ENCODE measurements at regions not wholly inside any gene's neighbourhood (a gene's known extent, or its start where the extent isn't known, plus 50 kb on each side); places are given as distances from the start of the nearest gene placed in this dataset.

GRCh38 chr12:73390261-73390660, 1118.1 kb downstream of the TRHDE start:
- H3K27me3 ChIP-seq (ENCODE audit: control insufficient read depth in 4 of 4, insufficient read depth in 4 of 4, low read length in 3 of 4) = no peaks in the 10 kb centered on the region
- no peak overlapping the region for H3K4me3 ChIP-seq (ENCODE audit: low read depth in 1 of 3, low read length in 3 of 3)
- no peaks in the 10 kb centered on the region for H3K36me3 ChIP-seq (ENCODE audit: control insufficient read depth in 4 of 4, insufficient read depth in 3 of 4, low read depth in 1 of 4, low read length in 3 of 4)
- TF ChIP-seq TAF1 (conservative IDR thresholded peaks at IDR 0.05) (no peak), HNF4A (conservative IDR thresholded peaks at IDR 0.05) (peak; percentile 29 to 45), FOXA1 (IDR thresholded peaks at IDR 0.05) (no peak), EGR1 (IDR thresholded peaks at IDR 0.05; ENCODE audit: low read depth in 2 of 2) (no peak)
- no peak for DNase-seq (ENCODE audit: low spot score)
- no peak overlapping the region for H3K27ac ChIP-seq (ENCODE audit: low read depth in 1 of 2, low read length in 2 of 2)
- WGBS = 41% methylated on average over 2 of the region's 2 CpGs
- H3K9ac ChIP-seq (ENCODE audit: low read depth in 1 of 2, low read length in 2 of 2) = no peak overlapping the region
- peaks cover 0 to 2% (median 0%) of the 10 kb centered on the region in 4 donors for H3K4me1 ChIP-seq (ENCODE audit: control insufficient read depth in 4 of 4, insufficient read depth in 4 of 4, low read length in 3 of 4)
- H3K9me3 ChIP-seq (ENCODE audit: control insufficient read depth in 4 of 4, low read length in 3 of 4) = no peaks in the 10 kb centered on the region

GRCh38 chr12:73413051-73413450, 1124.6 kb upstream of the ATXN7L3B start:
- no peak for TF ChIP-seq TAF1 (conservative IDR thresholded peaks at IDR 0.05)
- no peak for TF ChIP-seq GABPA (IDR thresholded peaks at IDR 0.05 in 1 of 2, conservative IDR thresholded peaks at IDR 0.05 in 1 of 2)
- no peak for TF ChIP-seq CTCF (IDR thresholded peaks at IDR 0.05; ENCODE audit: low read depth, low read length, missing input control)
- no peak for TF ChIP-seq FOXA1 (IDR thresholded peaks at IDR 0.05)
- no peak for TF ChIP-seq ZBTB33 (IDR thresholded peaks at IDR 0.05)
- TF ChIP-seq MAX (IDR thresholded peaks at IDR 0.05) = no peak
- no peak for TF ChIP-seq RAD21 (IDR thresholded peaks at IDR 0.05)
- no peak for TF ChIP-seq FOXA2 (IDR thresholded peaks at IDR 0.05)
- TF ChIP-seq REST (IDR thresholded peaks at IDR 0.05) = no peak
- TF ChIP-seq HNF4G (IDR thresholded peaks at IDR 0.05) = no peak
- TF ChIP-seq HNF4A (conservative IDR thresholded peaks at IDR 0.05) = no peak
- TF ChIP-seq EGR1 (IDR thresholded peaks at IDR 0.05; ENCODE audit: low read depth in 2 of 2) = no peak
- no peak for TF ChIP-seq SP1 (IDR thresholded peaks at IDR 0.05)
- no peak for TF ChIP-seq JUND (IDR thresholded peaks at IDR 0.05)
- TF ChIP-seq ATF3 (IDR thresholded peaks at IDR 0.05) = no peak
- TF ChIP-seq NR2F2 (IDR thresholded peaks at IDR 0.05) = no peak
- TF ChIP-seq YY1 (IDR thresholded peaks at IDR 0.05) = no peak
- no peak for DNase-seq (ENCODE audit: low spot score)
- Histone ChIP-seq H3K4me3 (ENCODE audit: low read depth in 1 of 3, low read length in 3 of 3) (no peak overlapping the region), H3K4me1 (ENCODE audit: control insufficient read depth in 4 of 4, insufficient read depth in 4 of 4, low read length in 3 of 4) (no peaks in the 10 kb centered on the region), H3K9me3 (ENCODE audit: control insufficient read depth in 4 of 4, low read length in 3 of 4) (peaks cover 0 to 7% (median 7%) of the 10 kb centered on the region in 4 donors), H3K27me3 (ENCODE audit: control insufficient read depth in 4 of 4, insufficient read depth in 4 of 4, low read length in 3 of 4) (no peaks in the 10 kb centered on the region), H3K36me3 (ENCODE audit: control insufficient read depth in 4 of 4, insufficient read depth in 3 of 4, low read depth in 1 of 4, low read length in 3 of 4) (no peaks in the 10 kb centered on the region), H3K27ac (ENCODE audit: low read depth in 1 of 2, low read length in 2 of 2) (no peak overlapping the region), H3K9ac (ENCODE audit: low read depth in 1 of 2, low read length in 2 of 2) (no peak overlapping the region)
- WGBS = 83% methylated on average over 2 of the region's 2 CpGs
